HG03280 (cell line): ENCODE measurements at regions not wholly inside any gene's neighbourhood (a gene's known extent, or its start where the extent isn't known, plus 50 kb on each side); places are given as distances from the start of the nearest gene placed in this dataset.

Source experiments
- ATAC-seq: cut with Tn5 transposase; IDR thresholded peaks from one replicate; pipeline ENCODE4 v1.9.1; 2021; ENCODE audit warnings: mild to moderate bottlenecking, moderate library complexity; ENCODE audit not compliant: unreplicated experiment

GRCh38 chr3:19093084-19093483 is 55.2 kb upstream of the KCNH8 start:
- no peak for ATAC-seq

GRCh38 chr3:19077388-19077787 is 70.9 kb upstream of the KCNH8 start:
- no peak for ATAC-seq

GRCh38 chr3:19075037-19075436 is 73.3 kb upstream of the KCNH8 start:
- ATAC-seq = no peak

GRCh38 chr3:19074257-19074900 is 73.9 kb upstream of the KCNH8 start:
- ATAC-seq = no peak

- no peak for ATAC-seq
These were observed 74.8 kb upstream of the KCNH8 start for GRCh38 chr3:19073341-19074105.

- ATAC-seq = no peak
These were observed 78.0 kb upstream of the KCNH8 start for GRCh38 chr3:19070325-19070724.

- no peak for ATAC-seq
These were observed 83.3 kb upstream of the KCNH8 start for GRCh38 chr3:19065027-19065426.

GRCh38 chr3:19063936-19064335 is 84.4 kb upstream of the KCNH8 start:
- no peak for ATAC-seq

- no peak for ATAC-seq
These were observed 87.9 kb upstream of the KCNH8 start for GRCh38 chr3:19060404-19060803.

- no peak for ATAC-seq
These were observed 95.4 kb upstream of the KCNH8 start for GRCh38 chr3:19052874-19053273.

GRCh38 chr3:19046440-19046839 is 101.9 kb upstream of the KCNH8 start:
- ATAC-seq = no peak

- ATAC-seq = no peak
These were observed 117.8 kb upstream of the KCNH8 start for GRCh38 chr3:19030522-19030839.

GRCh38 chr3:19029837-19030521 is 118.3 kb upstream of the KCNH8 start:
- ATAC-seq = no peak

GRCh38 chr3:19025441-19025840 is 122.9 kb upstream of the KCNH8 start:
- no peak for ATAC-seq

GRCh38 chr3:19022546-19022945 is 125.8 kb upstream of the KCNH8 start:
- no peak for ATAC-seq

GRCh38 chr3:19016851-19017250 is 131.5 kb upstream of the KCNH8 start:
- no peak for ATAC-seq

GRCh38 chr3:19013879-19014278 is 134.4 kb upstream of the KCNH8 start:
- ATAC-seq = no peak

- ATAC-seq = no peak
These were observed 135.5 kb upstream of the KCNH8 start for GRCh38 chr3:19012846-19013245.

- no peak for ATAC-seq
These were observed 145.7 kb upstream of the KCNH8 start for GRCh38 chr3:19002606-19003005.

GRCh38 chr3:18998069-18998468 is 150.2 kb upstream of the KCNH8 start:
- no peak for ATAC-seq

GRCh38 chr3:18992709-18993108 is 155.6 kb upstream of the KCNH8 start:
- no peak for ATAC-seq

GRCh38 chr3:18989237-18989795 is 159.0 kb upstream of the KCNH8 start:
- no peak for ATAC-seq
